ENCODE measurements at regions not wholly inside any gene's neighbourhood (a gene's known extent, or its start where the extent isn't known, plus 50 kb on each side); places are given as distances from the start of the nearest gene placed in this dataset.

- H3K27ac ChIP-seq = no peak overlapping the region
- peaks cover 47% of the 10 kb centered on the region for H3K4me1 Mint-ChIP-seq
- no peak overlapping the region for H2AFZ ChIP-seq (replicated peaks)
- no peaks in the 10 kb centered on the region for H3K9me3 Mint-ChIP-seq
- H3K27me3 Mint-ChIP-seq (ENCODE audit: insufficient read depth, low read depth) = peaks cover 14% of the 10 kb centered on the region
- no peaks in the 10 kb centered on the region for H3K36me3 ChIP-seq
- no peaks in the 10 kb centered on the region for H3K9me3 ChIP-seq (ENCODE audit: low read depth)
- no peaks in the 10 kb centered on the region for H4K20me1 ChIP-seq (ENCODE audit: low read depth)
- no peaks in the 10 kb centered on the region for H3K27me3 ChIP-seq
- DNase-seq (ENCODE audit: low spot score) = no peak
- H3F3A ChIP-seq (ENCODE audit: low read depth) = no peaks in the 10 kb centered on the region
- no peak overlapping the region for H3K4me3 Mint-ChIP-seq
- no peak overlapping the region for H3K9ac ChIP-seq
- H3K4me2 ChIP-seq = no peak overlapping the region
- peaks cover 7% of the 10 kb centered on the region for H3K4me1 ChIP-seq
- no peak overlapping the region for H3K4me3 ChIP-seq
- H3K27ac Mint-ChIP-seq = peak overlapping the region; percentile 75
- no peaks in the 10 kb centered on the region for H3K79me2 ChIP-seq (ENCODE audit: low read depth)
- TF ChIP-seq EZH2 (IDR thresholded peaks at IDR 0.05) (no peak), EZH2phosphoT487 (IDR thresholded peaks at IDR 0.05) (no peak)
- TF ChIP-seq, protein P1, sequence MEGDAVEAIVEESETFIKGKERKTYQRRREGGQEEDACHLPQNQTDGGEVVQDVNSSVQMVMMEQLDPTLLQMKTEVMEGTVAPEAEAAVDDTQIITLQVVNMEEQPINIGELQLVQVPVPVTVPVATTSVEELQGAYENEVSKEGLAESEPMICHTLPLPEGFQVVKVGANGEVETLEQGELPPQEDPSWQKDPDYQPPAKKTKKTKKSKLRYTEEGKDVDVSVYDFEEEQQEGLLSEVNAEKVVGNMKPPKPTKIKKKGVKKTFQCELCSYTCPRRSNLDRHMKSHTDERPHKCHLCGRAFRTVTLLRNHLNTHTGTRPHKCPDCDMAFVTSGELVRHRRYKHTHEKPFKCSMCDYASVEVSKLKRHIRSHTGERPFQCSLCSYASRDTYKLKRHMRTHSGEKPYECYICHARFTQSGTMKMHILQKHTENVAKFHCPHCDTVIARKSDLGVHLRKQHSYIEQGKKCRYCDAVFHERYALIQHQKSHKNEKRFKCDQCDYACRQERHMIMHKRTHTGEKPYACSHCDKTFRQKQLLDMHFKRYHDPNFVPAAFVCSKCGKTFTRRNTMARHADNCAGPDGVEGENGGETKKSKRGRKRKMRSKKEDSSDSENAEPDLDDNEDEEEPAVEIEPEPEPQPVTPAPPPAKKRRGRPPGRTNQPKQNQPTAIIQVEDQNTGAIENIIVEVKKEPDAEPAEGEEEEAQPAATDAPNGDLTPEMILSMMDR (IDR thresholded peaks at IDR 0.05) = no peak
- no peaks in the 10 kb centered on the region for H3K36me3 Mint-ChIP-seq
Observed at GRCh38 chr5:174192901-174193300, 147.4 kb downstream of the NSG2 start.

GRCh38 chr5:174195517-174195916, 150.0 kb downstream of the NSG2 start:
- no peak overlapping the region for H3K9ac ChIP-seq
- H3K27me3 Mint-ChIP-seq (ENCODE audit: insufficient read depth, low read depth) = peaks cover 6% of the 10 kb centered on the region
- no peak overlapping the region for H3K4me3 ChIP-seq
- H3K79me2 ChIP-seq (ENCODE audit: low read depth) = no peaks in the 10 kb centered on the region
- no peak overlapping the region for H3K4me3 Mint-ChIP-seq
- H3K36me3 ChIP-seq = no peaks in the 10 kb centered on the region
- H3K27ac Mint-ChIP-seq = no peak overlapping the region
- H3K4me1 Mint-ChIP-seq = peaks cover 26% of the 10 kb centered on the region
- H3K36me3 Mint-ChIP-seq = no peaks in the 10 kb centered on the region
- peaks cover 7% of the 10 kb centered on the region for H3K4me1 ChIP-seq
- peak overlapping the region; percentile 9 for H3K4me2 ChIP-seq
- no peaks in the 10 kb centered on the region for H3K27me3 ChIP-seq
- H3K27ac ChIP-seq = no peak overlapping the region
- peak; percentile 65 for DNase-seq (ENCODE audit: low spot score)
- no peaks in the 10 kb centered on the region for H3K9me3 ChIP-seq (ENCODE audit: low read depth)
- no peaks in the 10 kb centered on the region for H3K9me3 Mint-ChIP-seq
- TF ChIP-seq, protein P1 (IDR thresholded peaks at IDR 0.05) = no peak
- TF ChIP-seq EZH2 (IDR thresholded peaks at IDR 0.05) = no peak
- TF ChIP-seq EZH2phosphoT487 (IDR thresholded peaks at IDR 0.05) = no peak
- H3F3A ChIP-seq (ENCODE audit: low read depth) = no peaks in the 10 kb centered on the region
- peak overlapping the region; percentile 21 for H2AFZ ChIP-seq (replicated peaks)
- H4K20me1 ChIP-seq (ENCODE audit: low read depth) = no peaks in the 10 kb centered on the region

DNA sequence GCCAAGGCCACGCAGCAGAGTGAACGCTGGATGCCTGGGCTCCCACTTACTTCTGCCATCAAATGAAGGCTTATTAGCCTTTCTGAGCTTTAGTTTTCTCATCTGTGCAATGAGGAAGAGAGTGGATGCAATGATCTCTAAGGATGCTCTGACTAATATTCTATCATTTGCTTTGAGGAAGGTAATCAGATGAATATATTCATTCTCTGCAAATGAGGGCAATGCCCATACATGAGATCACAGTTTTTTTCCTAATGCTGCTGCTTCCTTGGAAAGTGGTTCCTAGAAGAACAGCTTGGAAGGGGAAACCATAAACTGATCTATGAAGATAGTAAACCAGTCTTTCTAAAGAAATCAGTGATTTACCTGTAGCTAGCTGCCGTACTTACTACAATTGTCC, 152.4 kb downstream of the NSG2 start:
- Mint-ChIP-seq H3K27me3 (ENCODE audit: insufficient read depth, low read depth) (peaks cover 4% of the 10 kb centered on the region), H3K4me1 (peaks cover 12% of the 10 kb centered on the region), H3K27ac (no peak overlapping the region), H3K4me3 (no peak overlapping the region), H3K36me3 (no peaks in the 10 kb centered on the region), H3K9me3 (peaks cover 3% of the 10 kb centered on the region)
- no peaks in the 10 kb centered on the region for H3K27me3 ChIP-seq
- H3F3A ChIP-seq (ENCODE audit: low read depth) = no peaks in the 10 kb centered on the region
- H2AFZ ChIP-seq (replicated peaks) = no peak overlapping the region
- no peak for TF ChIP-seq EZH2phosphoT487 (IDR thresholded peaks at IDR 0.05)
- TF ChIP-seq, protein P1 (IDR thresholded peaks at IDR 0.05) = no peak
- no peak for TF ChIP-seq EZH2 (IDR thresholded peaks at IDR 0.05)
- H3K9ac ChIP-seq = no peak overlapping the region
- H3K4me2 ChIP-seq = no peak overlapping the region
- H3K36me3 ChIP-seq = no peaks in the 10 kb centered on the region
- no peak for DNase-seq (ENCODE audit: low spot score)
- H4K20me1 ChIP-seq (ENCODE audit: low read depth) = no peaks in the 10 kb centered on the region
- H3K9me3 ChIP-seq (ENCODE audit: low read depth) = no peaks in the 10 kb centered on the region
- H3K79me2 ChIP-seq (ENCODE audit: low read depth) = no peaks in the 10 kb centered on the region
- H3K27ac ChIP-seq = no peak overlapping the region
- H3K4me3 ChIP-seq = no peak overlapping the region
- peaks cover 7% of the 10 kb centered on the region for H3K4me1 ChIP-seq

Data from neural progenitor cell (in vitro differentiated cells).